HepG2 (cell line): ENCODE measurements at regions not wholly inside any gene's neighbourhood (a gene's known extent, or its start where the extent isn't known, plus 50 kb on each side); places are given as distances from the start of the nearest gene placed in this dataset.

ENCODE experiments used
- ATAC-seq: fragments of 200-7000 bp; cut with Tn5 transposase; 3 replicates; pipeline ENCODE4 v1.9.1; 2020; ENCODE audit warnings: mild to moderate bottlenecking, moderate library complexity
- BruUV-seq: library from RNA; stranded (reverse); fragments of 400-500 nt; replicated peaks from 2 replicates; lab custom pipeline; 2021; lab: Mats Ljungman, UMichigan
- CTCF ChIA-PET: fragments of 300-600 bp; formaldehyde crosslinking; extraction: SDS; loops from one replicate; lab custom pipeline; 2021; ENCODE audit warnings: low total read pairs, inconsistent platforms, low intra/inter-chr PET ratio; lab: Yijun Ruan, JAX
- POLR2A ChIA-PET: fragments of 350-600 bp; sonication (Branson Sonifier 250); formaldehyde crosslinking; loops from one replicate; lab custom pipeline; 2020; ENCODE audit warnings: antibody characterized with exemption, inconsistent platforms; lab: Yijun Ruan, JAX
- DNase-seq: peaks from one replicate; pipeline ENCODE4 v3.0.0-alpha.2; 2015; ENCODE audit warnings: low spot score
- FAIRE-seq: peaks from 3 replicates; lab custom pipeline; 2011; peaks lifted over from hg19 to GRCh38; lab: Jason Lieb, UNC
- H2AFZ ChIP-seq: one replicate; pipeline ENCODE4 v1.6.1; 2011; ENCODE audit warnings: low read length, inconsistent platforms
- H3K27ac ChIP-seq: fragments of 300-600 bp; 3 replicates; pipeline ENCODE4 v1.8.0; 2011; ENCODE audit warnings: mixed run types, mild to moderate bottlenecking, mixed read lengths, low read length, inconsistent platforms; ENCODE audit not compliant: insufficient read depth; ENCODE audit errors: extremely low read length
- H3K27me3 ChIP-seq, 2 experiments: fragments of 200-600 bp in 1 of 2; 2 replicates in 1 of 2; 3 replicates in 1 of 2; pipeline versions ENCODE4 v1.6.0 to v1.8.0; 2011; ENCODE audit warnings: low read length in 2 of 2, mild to moderate bottlenecking in 2 of 2, moderate library complexity in 2 of 2, inconsistent platforms in 1 of 2; ENCODE audit not compliant: insufficient read depth in 2 of 2, control insufficient read depth in 1 of 2
- H3K36me3 ChIP-seq, 2 experiments: fragments of 200-600 bp in 1 of 2; replicated peaks in 1 of 2; 2 replicates in 1 of 2; 3 replicates in 1 of 2; pipeline versions ENCODE4 v1.5.1 to v1.8.0; 2011; ENCODE audit warnings: low read length in 2 of 2, inconsistent platforms in 1 of 2; ENCODE audit not compliant: insufficient read depth in 2 of 2, control insufficient read depth in 1 of 2
- H3K4me1 ChIP-seq: 2 replicates; pipeline ENCODE4 v1.5.1; 2012; ENCODE audit warnings: low read length, inconsistent platforms; ENCODE audit not compliant: insufficient read depth
- H3K4me2 ChIP-seq: 2 replicates; pipeline ENCODE4 v1.6.0; 2011; ENCODE audit warnings: low read depth, low read length, inconsistent platforms
- H3K4me3 ChIP-seq, 3 experiments: fragments of 200-600 bp in 1 of 3; sonication (generic), shearing (Covaris generic) in 1 of 3; replicated peaks in 1 of 3; 2 replicates each; pipeline ENCODE4 v1.5.1; 2011 to 2016; ENCODE audit warnings: low read length in 3 of 3, inconsistent platforms in 2 of 3, low read depth in 2 of 3, mild to moderate bottlenecking in 2 of 3, control low read depth in 1 of 3, mixed read lengths in 1 of 3; ENCODE audit not compliant: insufficient read depth in 1 of 3
- H3K79me2 ChIP-seq: one replicate; pipeline ENCODE4 v1.6.1; 2011; ENCODE audit warnings: low read length, inconsistent platforms; ENCODE audit not compliant: insufficient read depth
- H3K9ac ChIP-seq: 2 replicates; pipeline ENCODE4 v1.6.0; 2011; ENCODE audit warnings: mild to moderate bottlenecking, low read depth, low read length, inconsistent platforms; ENCODE audit not compliant: insufficient read depth
- H3K9me3 ChIP-seq: 2 replicates; pipeline ENCODE4 v1.5.1; 2012; ENCODE audit warnings: mild to moderate bottlenecking, low read length
- H4K20me1 ChIP-seq: 2 replicates; pipeline ENCODE4 v1.6.0; 2011; ENCODE audit warnings: inconsistent platforms, mild to moderate bottlenecking, low read length, moderate library complexity; ENCODE audit not compliant: insufficient read depth
- DNMT3B ChIP-seq: conservative IDR thresholded peaks from 2 replicates; pipeline ENCODE4 v1.6.1; 2016; ENCODE audit warnings: missing biosample characterization, control low read depth
- HNF4G ChIP-seq, 2 experiments: sonication (generic) in 1 of 2; formaldehyde crosslinking in 1 of 2; IDR thresholded peaks; 2 replicates each; pipeline versions ENCODE4 v1.4.0 to v1.6.1; 2011 to 2020; ENCODE audit warnings: borderline replicate concordance in 2 of 2, low read depth in 2 of 2, mild to moderate bottlenecking in 2 of 2, low read length in 1 of 2, missing genetic modification reagents in 1 of 2, moderate library complexity in 1 of 2
- MAFF ChIP-seq: IDR thresholded peaks from 2 replicates; pipeline ENCODE4 v1.6.1; 2011; ENCODE audit warnings: low read depth, low read length, improper control_type of control experiment
- MAFK ChIP-seq, 2 experiments: IDR thresholded peaks in 1 of 2; conservative IDR thresholded peaks in 1 of 2; 2 replicates each; pipeline ENCODE4 v1.6.1; 2011; ENCODE audit warnings: improper control_type of control experiment in 2 of 2, low read length in 2 of 2
- ZEB1 ChIP-seq: IDR thresholded peaks from 2 replicates; pipeline ENCODE4 v1.6.1; 2012; ENCODE audit warnings: mild to moderate bottlenecking, low read depth, inconsistent platforms; ENCODE audit not compliant: insufficient replicate concordance
- ZNF550 ChIP-seq: sonication (generic); formaldehyde crosslinking; IDR thresholded peaks from 2 replicates; pipeline ENCODE4 v1.4.0; 2020; ENCODE audit warnings: mild to moderate bottlenecking, missing genetic modification reagents, borderline replicate concordance
- WGBS: methylation state at CpG from one replicate; pipeline ENCODE4 v1.1.6; 2017; ENCODE audit warnings: low lambda C conversion rate; 5-methylcytosine and 5-hydroxymethylcytosine counted together
- in situ Hi-C: cut with HindIII; loops from 2 replicates; pipeline ENCODE4 v1.10.0; 2017; ENCODE audit warnings: low pct_unique_long_range_greater_than_20kb; ENCODE audit not compliant: extremely low pct_ligation_motif_present
- intact Hi-C: fragments of 100-400 bp; cut with micrococcal nuclease; formaldehyde crosslinking; loops from one replicate; pipeline ENCODE4 v1.10.0; 2022; ENCODE audit not compliant: unreplicated experiment
- TF ChIP-seq, protein P1 (sequence below): sonication (generic); formaldehyde crosslinking; IDR thresholded peaks from 2 replicates; pipeline ENCODE4 v1.4.0; 2020; ENCODE audit warnings: missing genetic modification reagents, mild to moderate bottlenecking, borderline replicate concordance

DNA sequence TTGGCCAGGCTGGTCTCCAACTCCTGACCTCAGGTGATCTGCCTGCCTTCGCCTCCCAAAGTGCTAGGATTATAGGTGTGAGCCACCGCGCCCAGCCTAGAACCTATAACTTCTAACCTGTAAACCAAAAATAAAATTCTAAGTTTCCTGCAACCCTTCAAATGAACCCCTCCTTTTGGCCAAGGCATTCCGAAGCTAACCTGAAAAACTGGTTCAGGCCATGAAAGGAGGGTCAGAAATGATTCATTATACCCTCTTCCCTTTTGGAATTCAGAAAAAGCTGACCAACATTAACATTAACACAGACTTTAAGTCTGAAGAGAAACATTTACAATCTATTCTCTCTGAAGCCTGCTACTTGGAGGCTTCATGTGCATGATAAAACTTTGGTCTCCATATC, 165.1 kb downstream of the TINAG start (continued):
- TF ChIP-seq, protein P1, sequence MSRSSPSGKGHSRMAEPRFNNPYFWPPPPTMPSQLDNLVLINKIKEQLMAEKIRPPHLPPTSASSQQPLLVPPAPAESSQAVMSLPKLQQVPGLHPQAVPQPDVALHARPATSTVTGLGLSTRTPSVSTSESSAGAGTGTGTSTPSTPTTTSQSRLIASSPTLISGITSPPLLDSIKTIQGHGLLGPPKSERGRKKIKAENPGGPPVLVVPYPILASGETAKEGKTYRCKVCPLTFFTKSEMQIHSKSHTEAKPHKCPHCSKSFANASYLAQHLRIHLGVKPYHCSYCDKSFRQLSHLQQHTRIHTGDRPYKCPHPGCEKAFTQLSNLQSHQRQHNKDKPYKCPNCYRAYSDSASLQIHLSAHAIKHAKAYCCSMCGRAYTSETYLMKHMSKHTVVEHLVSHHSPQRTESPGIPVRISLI (CRISPR knock-in tag) = no peak
- TF ChIP-seq ZEB1 = no peak
- no peak for TF ChIP-seq ZNF550
- TF ChIP-seq DNMT3B (CRISPR knock-in tag) = no peak

DNA sequence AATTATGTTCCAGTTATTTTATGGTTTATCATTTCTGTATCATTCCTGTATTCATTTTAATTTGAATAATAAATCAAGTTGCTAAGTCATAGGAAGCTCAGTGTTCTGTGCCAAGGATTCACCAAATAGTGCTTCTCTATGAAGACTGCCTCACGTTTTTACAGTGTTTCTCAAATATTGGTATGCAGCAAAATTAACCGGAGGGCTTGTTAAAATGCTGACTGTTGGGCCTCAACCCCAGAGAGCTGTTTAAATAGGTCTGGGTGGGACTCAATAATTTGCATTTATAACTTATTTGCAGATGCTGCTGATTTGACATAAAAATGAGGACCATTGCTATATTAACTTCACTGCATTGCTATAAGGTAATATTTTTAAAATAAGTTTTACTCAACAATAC, 166.7 kb downstream of the TINAG start:
- Histone ChIP-seq H3K4me1 (no peaks in the 10 kb centered on the region), H3K4me3 (no peak overlapping the region), H3K27ac (no peak overlapping the region), H4K20me1 (no peaks in the 10 kb centered on the region), H3K4me2 (no peak overlapping the region), H3K27me3 (no peaks in the 10 kb centered on the region), H2AFZ (no peak overlapping the region), H3K9ac (no peak overlapping the region), H3K79me2 (no peaks in the 10 kb centered on the region), H3K9me3 (no peaks in the 10 kb centered on the region), H3K36me3 (no peaks in the 10 kb centered on the region)
- BruUV-seq = no TSS peak
- peak; percentile 22 to 44; a peak in 3 of 4 replicates for TF ChIP-seq MAFK (conservative IDR thresholded peaks at IDR 0.05 in 1 of 2, IDR thresholded peaks at IDR 0.05 in 1 of 2; ENCODE audit: low read length in 2 of 2)
- TF ChIP-seq HNF4G (IDR thresholded peaks at IDR 0.05; ENCODE audit: borderline replicate concordance, low read depth, low read length) = no peak
- no peak for TF ChIP-seq HNF4G (CRISPR knock-in tag; IDR thresholded peaks at IDR 0.05; ENCODE audit: borderline replicate concordance, low read depth)
- TF ChIP-seq MAFF = peak; percentile 55; the same call in 1 of the 2 replicates
- in situ Hi-C loops = no loop called here
- WGBS = 3% methylated on average over 2 of the region's 2 CpGs
- ChIA-PET POLR2A (no interaction called here), CTCF (no interaction called here)
- ATAC-seq (no peak), DNase-seq (no peak), FAIRE-seq (no peak)
- intact Hi-C loops = no loop called here
